K562 (cell line): ENCODE measurements at regions not wholly inside any gene's neighbourhood (a gene's known extent, or its start where the extent isn't known, plus 50 kb on each side); places are given as distances from the start of the nearest gene placed in this dataset.
"Not testable (repeated sequence)": the region's sequence is repeated elsewhere in the genome, so short reads cannot be mapped to it uniquely, and the experiment has no call there.

ENCODE experiments used
- CHCHD3 ChIP-seq: fragments of 250-450 bp; sonication (Bioruptor Pico); IDR thresholded peaks from 2 replicates; pipeline ENCODE4 v2.1.2; 2022; ENCODE audit warnings: mild to moderate bottlenecking
- FOXM1 ChIP-seq, 2 experiments: fragments of 450-650 bp in 1 of 2; sonication (generic) in 1 of 2; formaldehyde crosslinking in 1 of 2; IDR thresholded peaks; 2 replicates each; pipeline versions ENCODE4 v1.6.1 to v1.9.0; 2017 to 2022; ENCODE audit warnings: low read depth in 2 of 2, mild to moderate bottlenecking in 2 of 2, missing genetic modification reagents in 1 of 2, moderate library complexity in 1 of 2
- FOXP4 ChIP-seq: sonication (generic); formaldehyde crosslinking; IDR thresholded peaks from 2 replicates; pipeline ENCODE4 v1.8.0; 2022; ENCODE audit warnings: mild to moderate bottlenecking, missing genetic modification reagents, borderline replicate concordance
- POLR2A ChIP-seq: fragments of 450-650 bp; conservative IDR thresholded peaks from 2 replicates; pipeline ENCODE4 v1.6.1; 2016
- SMAD3 ChIP-seq: fragments of 450-650 bp; formaldehyde crosslinking; conservative IDR thresholded peaks from 2 replicates; pipeline ENCODE4 v1.4.0; 2020; ENCODE audit warnings: mild to moderate bottlenecking
- SMARCC2 ChIP-seq: fragments of 450-650 bp; IDR thresholded peaks from 2 replicates; pipeline ENCODE4 v1.6.1; 2017; ENCODE audit warnings: antibody characterized with exemption, moderate library complexity, mild to moderate bottlenecking, low read depth
- ZNF584 ChIP-seq: fragments of 200-800 bp; sonication (Bioruptor generic); IDR thresholded peaks from 2 replicates; pipeline ENCODE4 v1.6.1; 2016; ENCODE audit warnings: low read depth, mild to moderate bottlenecking, missing genetic modification characterization, missing compliant biosample characterization

- TF ChIP-seq SMAD3 (CRISPR knock-in tag); FOXM1 (IDR thresholded peaks at IDR 0.05; ENCODE audit: low read depth); FOXM1 (CRISPR knock-in tag; IDR thresholded peaks at IDR 0.05; ENCODE audit: low read depth); ZNF584 (CRISPR knock-in tag); SMARCC2; CHCHD3; FOXP4 (CRISPR knock-in tag); POLR2A: not testable (repeated sequence)
Measured at GRCh38 chr12:54116055-54116454, 62.4 kb downstream of the HOXC4 start.
